ENCODE measurements at regions not wholly inside any gene's neighbourhood (a gene's known extent, or its start where the extent isn't known, plus 50 kb on each side); places are given as distances from the start of the nearest gene placed in this dataset.

DNA sequence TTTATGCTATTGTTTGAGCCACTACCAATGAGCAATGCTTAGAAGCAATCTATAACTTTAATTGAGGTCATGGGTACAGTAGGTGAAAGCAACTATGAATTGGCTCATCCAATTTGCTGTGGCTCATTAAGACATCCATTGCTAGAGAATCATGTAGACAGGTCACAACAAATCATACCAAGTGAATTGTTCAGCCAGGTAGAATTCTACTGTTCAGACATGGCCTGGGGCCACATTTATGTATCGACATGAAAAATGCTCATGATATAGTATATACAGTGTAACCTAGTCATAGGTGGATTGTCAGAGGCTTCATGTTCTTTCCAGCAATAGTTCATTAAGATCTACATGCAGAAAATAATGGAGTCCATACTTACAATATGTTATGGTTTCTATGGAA, 633.7 kb upstream of the EYS start:
- WGBS, 2 donors: 63 to 66% methylated on average over 1 of the region's 1 CpG
- Histone ChIP-seq H3K9me3 (ENCODE audit: control insufficient read depth in 2 of 2, insufficient read depth in 1 of 2, low read depth in 1 of 2, low read length in 1 of 2) (no peaks in the 10 kb centered on the region), H3K27ac (ENCODE audit: low read depth in 2 of 2, low read length in 1 of 2) (no peak overlapping the region), H3K27me3 (ENCODE audit: control insufficient read depth in 1 of 2, insufficient read depth in 2 of 2, low read length in 2 of 2) (no peaks in the 10 kb centered on the region), H3K36me3 (ENCODE audit: control insufficient read depth in 2 of 2, insufficient read depth in 2 of 2, low read length in 1 of 2) (no peaks in the 10 kb centered on the region), H3K4me3 (ENCODE audit: low read depth in 1 of 2, low read length in 2 of 2) (no peak overlapping the region), H3K4me1 (ENCODE audit: control insufficient read depth in 2 of 2, insufficient read depth in 2 of 2, low read length in 1 of 2) (no peaks in the 10 kb centered on the region)

DNA sequence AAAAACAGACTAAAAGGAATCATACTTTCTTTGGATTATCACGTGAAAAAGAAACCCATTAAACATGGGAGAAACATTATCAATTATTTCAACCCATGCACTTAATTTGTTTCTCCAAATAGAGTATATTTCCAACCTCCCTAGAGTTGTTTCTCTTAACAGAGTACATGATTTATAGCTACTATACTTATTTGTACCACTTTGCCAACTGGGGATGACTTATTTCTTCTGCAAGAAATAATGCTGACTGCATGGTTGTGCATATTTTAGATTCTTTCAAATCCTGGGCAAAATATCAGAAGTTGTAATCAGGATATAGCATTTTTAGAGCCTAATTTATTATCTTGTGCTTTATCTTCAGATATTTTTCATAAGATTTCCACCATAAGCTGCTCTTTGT, 629.1 kb upstream of the EYS start:
- Histone ChIP-seq H3K27ac (ENCODE audit: low read depth in 2 of 2, low read length in 1 of 2) (no peak overlapping the region), H3K4me1 (ENCODE audit: control insufficient read depth in 2 of 2, insufficient read depth in 2 of 2, low read length in 1 of 2) (no peaks in the 10 kb centered on the region), H3K27me3 (ENCODE audit: control insufficient read depth in 1 of 2, insufficient read depth in 2 of 2, low read length in 2 of 2) (no peaks in the 10 kb centered on the region), H3K4me3 (ENCODE audit: low read depth in 1 of 2, low read length in 2 of 2) (no peak overlapping the region), H3K9me3 (ENCODE audit: control insufficient read depth in 2 of 2, insufficient read depth in 1 of 2, low read depth in 1 of 2, low read length in 1 of 2) (no peaks in the 10 kb centered on the region), H3K36me3 (ENCODE audit: control insufficient read depth in 2 of 2, insufficient read depth in 2 of 2, low read length in 1 of 2) (no peaks in the 10 kb centered on the region)
- 52 to 63% methylated on average over 1 of the region's 1 CpG for WGBS, 2 donors

DNA sequence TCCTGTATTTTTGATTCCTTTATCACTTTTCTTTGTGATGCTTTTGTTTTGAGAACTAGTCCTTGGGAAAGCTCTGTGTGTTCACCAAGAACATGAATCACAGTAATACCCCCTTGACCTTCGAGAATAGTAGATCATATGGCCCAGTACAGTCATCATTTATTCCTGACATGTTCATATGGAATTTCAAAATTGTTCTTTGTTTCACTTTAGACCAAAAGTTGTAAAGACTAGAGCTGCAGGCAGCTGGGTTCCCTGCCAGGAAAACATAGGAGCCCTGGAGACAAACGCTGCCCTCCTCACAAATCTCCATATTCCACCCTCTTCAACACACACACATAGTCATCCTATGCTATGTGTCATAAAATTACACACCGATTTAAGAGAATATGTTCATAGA, 621.2 kb upstream of the EYS start:
- Histone ChIP-seq H3K4me3 (ENCODE audit: low read depth in 1 of 2, low read length in 2 of 2) (no peak overlapping the region), H3K27ac (ENCODE audit: low read depth in 2 of 2, low read length in 1 of 2) (no peak overlapping the region), H3K9me3 (ENCODE audit: control insufficient read depth in 2 of 2, insufficient read depth in 1 of 2, low read depth in 1 of 2, low read length in 1 of 2) (peaks cover 0 to 3% of the 10 kb centered on the region in 2 donors), H3K4me1 (ENCODE audit: control insufficient read depth in 2 of 2, insufficient read depth in 2 of 2, low read length in 1 of 2) (no peaks in the 10 kb centered on the region), H3K36me3 (ENCODE audit: control insufficient read depth in 2 of 2, insufficient read depth in 2 of 2, low read length in 1 of 2) (no peaks in the 10 kb centered on the region), H3K27me3 (ENCODE audit: control insufficient read depth in 1 of 2, insufficient read depth in 2 of 2, low read length in 2 of 2) (no peaks in the 10 kb centered on the region)
- 75 to 77% methylated on average over 3 of the region's 3 CpGs for WGBS, 2 donors

DNA sequence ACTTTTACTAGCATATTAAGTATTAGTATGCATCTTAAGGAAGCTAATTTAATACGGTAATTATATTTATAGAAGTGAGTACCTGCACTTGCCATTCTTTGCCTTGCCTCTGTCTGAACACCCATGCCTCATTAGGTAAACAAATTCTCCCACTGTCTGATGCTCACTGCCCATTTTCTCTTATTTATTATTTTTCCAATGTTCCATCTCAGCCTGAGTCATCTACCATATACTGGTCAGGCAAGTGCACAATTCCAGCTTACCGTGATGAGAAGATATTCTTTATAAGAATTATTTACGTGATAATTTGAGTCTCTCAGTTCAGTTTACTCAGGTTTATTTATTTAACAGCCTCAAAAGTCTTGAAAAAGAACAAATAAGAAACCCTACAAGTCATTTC, 619.2 kb upstream of the EYS start:
- 54 to 60% methylated on average over 3 of the region's 3 CpGs for WGBS, 2 donors
- no peaks in the 10 kb centered on the region for H3K36me3 ChIP-seq (ENCODE audit: control insufficient read depth in 2 of 2, insufficient read depth in 2 of 2, low read length in 1 of 2)
- H3K4me3 ChIP-seq (ENCODE audit: low read depth in 1 of 2, low read length in 2 of 2): no peak overlapping the region
- H3K27ac ChIP-seq (ENCODE audit: low read depth in 2 of 2, low read length in 1 of 2): no peak overlapping the region
- H3K9me3 ChIP-seq (ENCODE audit: control insufficient read depth in 2 of 2, insufficient read depth in 1 of 2, low read depth in 1 of 2, low read length in 1 of 2): peaks cover 0 to 3% of the 10 kb centered on the region in 2 donors
- no peaks in the 10 kb centered on the region for H3K4me1 ChIP-seq (ENCODE audit: control insufficient read depth in 2 of 2, insufficient read depth in 2 of 2, low read length in 1 of 2)
- no peaks in the 10 kb centered on the region for H3K27me3 ChIP-seq (ENCODE audit: control insufficient read depth in 1 of 2, insufficient read depth in 2 of 2, low read length in 2 of 2)

DNA sequence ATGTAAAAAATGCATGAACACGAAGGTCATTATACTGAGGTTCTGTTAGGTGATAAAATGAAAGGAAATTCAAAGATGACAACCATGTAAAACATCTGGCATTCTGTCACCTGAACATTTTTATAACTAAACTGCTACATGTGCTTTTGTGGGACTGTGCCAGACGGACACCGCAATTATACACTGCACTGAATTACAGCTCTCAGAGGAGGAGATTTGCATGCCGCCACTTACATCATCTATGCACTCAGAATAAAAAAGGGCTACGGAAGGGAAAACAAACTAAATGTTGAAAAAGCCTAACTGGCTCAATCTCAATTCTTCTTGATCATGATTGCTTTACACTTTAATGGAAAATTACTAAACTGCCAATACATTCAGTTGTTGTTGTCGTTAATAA, 614.0 kb upstream of the EYS start:
- no peak overlapping the region for H3K4me3 ChIP-seq (ENCODE audit: low read depth in 1 of 2, low read length in 2 of 2)
- WGBS, 2 donors: 78 to 80% methylated on average over 6 of the region's 6 CpGs
- no peaks in the 10 kb centered on the region for H3K4me1 ChIP-seq (ENCODE audit: control insufficient read depth in 2 of 2, insufficient read depth in 2 of 2, low read length in 1 of 2)
- peaks cover 0 to 3% of the 10 kb centered on the region in 2 donors for H3K9me3 ChIP-seq (ENCODE audit: control insufficient read depth in 2 of 2, insufficient read depth in 1 of 2, low read depth in 1 of 2, low read length in 1 of 2)
- no peaks in the 10 kb centered on the region for H3K36me3 ChIP-seq (ENCODE audit: control insufficient read depth in 2 of 2, insufficient read depth in 2 of 2, low read length in 1 of 2)
- no peaks in the 10 kb centered on the region for H3K27me3 ChIP-seq (ENCODE audit: control insufficient read depth in 1 of 2, insufficient read depth in 2 of 2, low read length in 2 of 2)
- H3K27ac ChIP-seq (ENCODE audit: low read depth in 2 of 2, low read length in 1 of 2): no peak overlapping the region

DNA sequence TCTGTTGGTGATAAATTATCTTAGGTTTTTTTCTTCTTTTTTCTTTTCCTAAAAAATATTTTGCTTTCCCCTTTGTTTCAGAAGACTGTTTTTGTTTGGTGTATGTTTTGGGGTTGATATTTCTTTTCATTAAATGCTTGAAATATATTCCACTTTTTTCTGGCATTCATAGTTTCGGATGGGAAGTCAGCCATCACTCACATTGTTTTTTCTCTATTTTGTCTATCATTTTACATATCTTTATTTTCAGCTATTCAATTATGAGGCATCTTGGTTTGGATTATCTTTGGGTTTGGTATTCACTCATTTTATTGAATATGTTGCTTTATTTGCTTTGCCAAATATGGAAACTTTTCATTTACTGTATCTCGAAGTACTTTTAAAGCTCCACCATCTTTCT, 600.5 kb upstream of the EYS start:
- Histone ChIP-seq H3K4me3 (ENCODE audit: low read depth in 1 of 2, low read length in 2 of 2) (no peak overlapping the region), H3K36me3 (ENCODE audit: control insufficient read depth in 2 of 2, insufficient read depth in 2 of 2, low read length in 1 of 2) (no peaks in the 10 kb centered on the region), H3K27ac (ENCODE audit: low read depth in 2 of 2, low read length in 1 of 2) (no peak overlapping the region), H3K27me3 (ENCODE audit: control insufficient read depth in 1 of 2, insufficient read depth in 2 of 2, low read length in 2 of 2) (no peaks in the 10 kb centered on the region), H3K9me3 (ENCODE audit: control insufficient read depth in 2 of 2, insufficient read depth in 1 of 2, low read depth in 1 of 2, low read length in 1 of 2) (no peaks in the 10 kb centered on the region), H3K4me1 (ENCODE audit: control insufficient read depth in 2 of 2, insufficient read depth in 2 of 2, low read length in 1 of 2) (no peaks in the 10 kb centered on the region)
- WGBS, 2 donors: 89 to 90% methylated on average over 2 of the region's 2 CpGs

DNA sequence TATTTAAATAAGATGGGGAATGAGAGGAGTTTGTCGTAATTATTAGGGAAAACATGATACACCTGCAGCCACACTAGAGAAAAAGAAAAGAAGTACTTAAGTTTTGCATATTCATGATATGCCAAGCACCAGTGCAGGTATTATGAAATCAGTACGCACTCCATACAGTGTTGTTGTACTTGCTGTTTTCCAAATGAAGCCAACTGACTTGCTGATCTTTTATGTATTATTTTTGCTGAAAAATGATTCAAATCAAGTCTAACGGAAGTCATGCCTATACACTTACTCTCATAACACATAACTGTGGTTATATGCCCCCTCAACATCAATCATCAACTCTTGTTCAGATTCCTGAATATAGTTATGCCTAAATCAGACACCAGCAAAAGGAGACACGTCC, 584.9 kb upstream of the EYS start:
- H3K27ac ChIP-seq (ENCODE audit: low read depth in 2 of 2, low read length in 1 of 2): no peak overlapping the region

DNA sequence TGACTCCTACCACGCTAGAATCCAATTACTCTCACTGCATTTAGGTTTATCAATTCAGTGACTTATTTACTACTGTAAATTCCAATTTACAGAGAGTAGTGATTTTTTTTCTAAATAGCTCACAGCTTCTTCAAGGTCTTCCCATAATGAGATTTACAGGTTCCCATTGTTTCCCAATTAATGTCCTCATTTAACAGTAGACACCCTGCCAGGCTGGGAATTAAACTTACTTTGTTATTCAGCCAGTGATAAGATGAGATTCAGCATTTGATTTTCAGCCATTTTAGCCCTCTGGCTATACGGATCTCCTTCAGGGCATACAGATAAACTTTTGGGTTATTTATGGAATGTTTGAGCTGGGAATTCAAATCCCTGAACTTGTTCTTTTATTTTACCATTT, 582.9 kb upstream of the EYS start:
- Histone ChIP-seq H3K27me3 (ENCODE audit: control insufficient read depth in 1 of 2, insufficient read depth in 2 of 2, low read length in 2 of 2) (no peaks in the 10 kb centered on the region), H3K36me3 (ENCODE audit: control insufficient read depth in 2 of 2, insufficient read depth in 2 of 2, low read length in 1 of 2) (no peaks in the 10 kb centered on the region), H3K4me3 (ENCODE audit: low read depth in 1 of 2, low read length in 2 of 2) (no peak overlapping the region), H3K27ac (ENCODE audit: low read depth in 2 of 2, low read length in 1 of 2) (no peak overlapping the region), H3K9me3 (ENCODE audit: control insufficient read depth in 2 of 2, insufficient read depth in 1 of 2, low read depth in 1 of 2, low read length in 1 of 2) (peaks cover 0 to 3% of the 10 kb centered on the region in 2 donors), H3K4me1 (ENCODE audit: control insufficient read depth in 2 of 2, insufficient read depth in 2 of 2, low read length in 1 of 2) (no peaks in the 10 kb centered on the region)
- WGBS, 2 donors: 66 to 69% methylated on average over 2 of the region's 2 CpGs

More for the DNA sequence above, 584.9 kb upstream of the EYS start:
- no peaks in the 10 kb centered on the region for H3K4me1 ChIP-seq (ENCODE audit: control insufficient read depth in 2 of 2, insufficient read depth in 2 of 2, low read length in 1 of 2)
- no peak overlapping the region for H3K4me3 ChIP-seq (ENCODE audit: low read depth in 1 of 2, low read length in 2 of 2)
- WGBS, 2 donors: 73 to 74% methylated on average over 4 of the region's 4 CpGs
- H3K27me3 ChIP-seq (ENCODE audit: control insufficient read depth in 1 of 2, insufficient read depth in 2 of 2, low read length in 2 of 2): no peaks in the 10 kb centered on the region
- H3K36me3 ChIP-seq (ENCODE audit: control insufficient read depth in 2 of 2, insufficient read depth in 2 of 2, low read length in 1 of 2): no peaks in the 10 kb centered on the region
- H3K9me3 ChIP-seq (ENCODE audit: control insufficient read depth in 2 of 2, insufficient read depth in 1 of 2, low read depth in 1 of 2, low read length in 1 of 2): no peaks in the 10 kb centered on the region

DNA sequence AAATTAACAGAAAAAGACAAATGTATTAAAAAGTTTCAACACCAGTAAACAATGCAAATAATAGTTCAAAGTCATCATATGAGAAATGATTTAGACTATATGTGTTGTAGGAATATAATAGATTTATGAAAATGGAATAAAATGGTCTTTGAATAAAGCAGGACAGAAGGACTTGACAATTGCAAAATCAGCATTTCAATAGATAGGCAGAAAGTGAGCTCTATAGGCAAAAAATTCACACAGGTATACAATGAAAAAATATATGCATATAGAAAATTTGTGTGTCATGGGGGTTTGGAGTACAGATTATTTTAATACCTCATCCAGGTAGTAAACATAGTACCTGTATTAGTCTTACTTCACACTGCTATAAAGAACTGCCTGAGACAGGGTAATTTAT, 571.1 kb upstream of the EYS start:
- Histone ChIP-seq H3K4me3 (ENCODE audit: low read depth in 1 of 2, low read length in 2 of 2) (no peak overlapping the region), H3K36me3 (ENCODE audit: control insufficient read depth in 2 of 2, insufficient read depth in 2 of 2, low read length in 1 of 2) (no peaks in the 10 kb centered on the region), H3K4me1 (ENCODE audit: control insufficient read depth in 2 of 2, insufficient read depth in 2 of 2, low read length in 1 of 2) (no peaks in the 10 kb centered on the region), H3K27ac (ENCODE audit: low read depth in 2 of 2, low read length in 1 of 2) (no peak overlapping the region), H3K27me3 (ENCODE audit: control insufficient read depth in 1 of 2, insufficient read depth in 2 of 2, low read length in 2 of 2) (no peaks in the 10 kb centered on the region), H3K9me3 (ENCODE audit: control insufficient read depth in 2 of 2, insufficient read depth in 1 of 2, low read depth in 1 of 2, low read length in 1 of 2) (no peaks in the 10 kb centered on the region)

DNA sequence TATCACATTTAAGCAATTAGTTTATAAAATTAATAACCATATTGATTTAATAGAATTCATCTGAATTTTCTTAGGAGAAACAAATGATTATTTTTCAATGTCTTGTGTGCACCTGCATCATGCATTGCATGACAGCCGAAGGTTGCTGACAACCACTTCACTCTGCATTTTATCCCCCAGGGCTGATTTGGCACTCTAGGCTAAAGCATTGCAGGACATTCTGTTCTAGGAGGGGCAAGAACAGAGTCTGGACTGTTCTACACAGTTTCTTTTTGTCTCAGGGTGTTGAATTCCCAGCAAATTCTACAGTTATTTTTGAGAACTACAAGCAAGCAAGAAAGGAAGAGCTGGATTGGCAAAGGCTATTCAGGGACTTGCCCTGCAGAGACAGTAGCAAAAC, 570.4 kb upstream of the EYS start:
- Histone ChIP-seq H3K27me3 (ENCODE audit: control insufficient read depth in 1 of 2, insufficient read depth in 2 of 2, low read length in 2 of 2) (no peaks in the 10 kb centered on the region), H3K36me3 (ENCODE audit: control insufficient read depth in 2 of 2, insufficient read depth in 2 of 2, low read length in 1 of 2) (no peaks in the 10 kb centered on the region), H3K9me3 (ENCODE audit: control insufficient read depth in 2 of 2, insufficient read depth in 1 of 2, low read depth in 1 of 2, low read length in 1 of 2) (no peaks in the 10 kb centered on the region), H3K27ac (ENCODE audit: low read depth in 2 of 2, low read length in 1 of 2) (no peak overlapping the region), H3K4me1 (ENCODE audit: control insufficient read depth in 2 of 2, insufficient read depth in 2 of 2, low read length in 1 of 2) (no peaks in the 10 kb centered on the region), H3K4me3 (ENCODE audit: low read depth in 1 of 2, low read length in 2 of 2) (no peak overlapping the region)
- WGBS, 2 donors: 75 to 83% methylated on average over 1 of the region's 1 CpG

All from esophagus (tissue), 2 donors.